Neural progenitor cell (in vitro differentiated cells): ENCODE measurements at regions not wholly inside any gene's neighbourhood (a gene's known extent, or its start where the extent isn't known, plus 50 kb on each side); places are given as distances from the start of the nearest gene placed in this dataset.

ENCODE experiments used
- CTCF ChIP-seq: fragments of 200-600 bp; sonication (generic); IDR thresholded peaks from 2 replicates; pipeline ENCODE4 v1.5.1; 2017; ENCODE audit warnings: antibody characterized with exemption, mild to moderate bottlenecking
- EZH2 ChIP-seq: fragments of 200-600 bp; sonication (generic); IDR thresholded peaks from 2 replicates; pipeline ENCODE4 v1.6.1; 2017; ENCODE audit warnings: antibody characterized with exemption, mild to moderate bottlenecking, moderate library complexity
- EZH2phosphoT487 ChIP-seq: fragments of 200-600 bp; sonication (generic); IDR thresholded peaks from 2 replicates; pipeline ENCODE4 v1.6.1; 2017; ENCODE audit warnings: antibody characterized with exemption

GRCh38 chr2:102082571-102083392, 59.8 kb upstream of the IL1R1 start:
- TF ChIP-seq CTCF (no peak), EZH2phosphoT487 (no peak), EZH2 (no peak)
